ENCODE measurements at regions not wholly inside any gene's neighbourhood (a gene's known extent, or its start where the extent isn't known, plus 50 kb on each side); places are given as distances from the start of the nearest gene placed in this dataset.

GRCh38 chr6:44657206-44657819 lies 269.8 kb downstream of the CDC5L start:
- no peak for TF ChIP-seq CTCF (IDR thresholded peaks at IDR 0.05; ENCODE audit: low read length)
- TF ChIP-seq EZH2 (IDR thresholded peaks at IDR 0.05; ENCODE audit: borderline replicate concordance, low read length): no peak

Data from OCI-LY1 (cell line).